NCI-H2107 treated with DMSO at 0.1 percent for 48 hours (cell line): ENCODE measurements at regions not wholly inside any gene's neighbourhood (a gene's known extent, or its start where the extent isn't known, plus 50 kb on each side); places are given as distances from the start of the nearest gene placed in this dataset.
A peak's percentile ranks its signal among the peaks of the same experiment; 100 is the strongest.
"Not testable (repeated sequence)": the region's sequence is repeated elsewhere in the genome, so short reads cannot be mapped to it uniquely, and the experiment has no call there.

Experiments used
- DNase-seq: peaks from one replicate; lab custom pipeline; 2025; ENCODE audit not compliant: unreplicated experiment; lab: John Stamatoyannopoulos, UW

- DNase-seq = no peak
These were observed 119.7 kb downstream of the MACROH2A1 start for GRCh38 chr5:135279328-135279727.

- no peak for DNase-seq
These were observed 122.9 kb downstream of the MACROH2A1 start for GRCh38 chr5:135276151-135276550.

GRCh38 chr5:135273212-135273611 lies 125.8 kb downstream of the MACROH2A1 start:
- DNase-seq = no peak

GRCh38 chr5:135272311-135272805 lies 126.7 kb downstream of the MACROH2A1 start:
- no peak for DNase-seq

- DNase-seq = no peak
These were observed 127.3 kb downstream of the MACROH2A1 start for GRCh38 chr5:135271533-135272310.

GRCh38 chr5:135269931-135270421 lies 129.1 kb downstream of the MACROH2A1 start:
- DNase-seq = no peak

- no peak for DNase-seq
These were observed 129.8 kb downstream of the MACROH2A1 start for GRCh38 chr5:135269199-135269598.

- DNase-seq = no peak
These were observed 132.1 kb downstream of the MACROH2A1 start for GRCh38 chr5:135266975-135267374.

GRCh38 chr5:135266303-135266635 lies 132.8 kb downstream of the MACROH2A1 start:
- no peak for DNase-seq

GRCh38 chr5:135265497-135266302 lies 133.3 kb downstream of the MACROH2A1 start:
- DNase-seq = no peak

GRCh38 chr5:135264451-135265440 lies 134.3 kb downstream of the MACROH2A1 start:
- DNase-seq = no peak

- no peak for DNase-seq
These were observed 135.9 kb downstream of the MACROH2A1 start for GRCh38 chr5:135263022-135263668.

- DNase-seq = no peak
These were observed 136.7 kb downstream of the MACROH2A1 start for GRCh38 chr5:135262364-135262763.

GRCh38 chr5:135260108-135260507 lies 138.9 kb downstream of the MACROH2A1 start:
- not testable (repeated sequence) for DNase-seq

GRCh38 chr5:135255461-135256178 lies 143.4 kb downstream of the MACROH2A1 start:
- DNase-seq = no peak

GRCh38 chr5:135254183-135254582 lies 144.8 kb downstream of the MACROH2A1 start:
- DNase-seq = no peak

GRCh38 chr5:135253601-135254178 lies 145.3 kb downstream of the MACROH2A1 start:
- no peak for DNase-seq

GRCh38 chr5:135251093-135251492 lies 147.9 kb downstream of the MACROH2A1 start:
- DNase-seq = peak; percentile 69

GRCh38 chr5:135250671-135251070 lies 148.4 kb downstream of the MACROH2A1 start:
- DNase-seq = no peak
